SK-N-SH (cell line): ENCODE measurements at regions not wholly inside any gene's neighbourhood (a gene's known extent, or its start where the extent isn't known, plus 50 kb on each side); places are given as distances from the start of the nearest gene placed in this dataset.

Experiments
- CTCF ChIA-PET: fragments of 300-600, 350-600 bp; formaldehyde crosslinking; extraction: SDS; loops from one replicate; lab custom pipeline; 2021; lab: Yijun Ruan, JAX
- POLR2A ChIA-PET: fragments of 350-600 bp; sonication (Branson Sonifier 250); formaldehyde crosslinking; extraction: SDS; loops from one replicate; lab custom pipeline; 2020; ENCODE audit warnings: antibody characterized with exemption, inconsistent platforms; lab: Yijun Ruan, JAX
- DNase-seq: peaks from one replicate; pipeline ENCODE4 v3.0.0; 2012
- H2AFZ ChIP-seq: fragments of 200-600 bp; sonication (generic); 2 replicates; pipeline ENCODE4 v1.8.1; 2016; ENCODE audit warnings: antibody characterized with exemption, mild to moderate bottlenecking, low read depth
- H3F3A ChIP-seq: fragments of 200-600 bp; sonication (generic); replicated peaks from 2 replicates; pipeline ENCODE3; 2016; ENCODE audit warnings: antibody characterized with exemption, mild to moderate bottlenecking; ENCODE audit not compliant: insufficient read depth
- H3K27ac ChIP-seq, 2 experiments: fragments of 200-500 bp in 1 of 2; fragments of 200-600 bp in 1 of 2; sonication (Bioruptor generic) in 1 of 2; sonication (generic), shearing (Covaris generic) in 1 of 2; 2 replicates each; pipeline versions ENCODE4 v1.5.1 to v1.6.1; 2014 to 2016; ENCODE audit warnings: low read depth in 2 of 2, inconsistent platforms in 1 of 2, low read length in 1 of 2, mild to moderate bottlenecking in 1 of 2, mixed read lengths in 1 of 2
- H3K27me3 ChIP-seq: fragments of 200-600 bp; sonication (generic), shearing (Covaris generic); 2 replicates; pipeline ENCODE4 v1.6.1; 2016; ENCODE audit warnings: mixed run types; ENCODE audit not compliant: insufficient read depth
- H3K36me3 ChIP-seq, 2 experiments: fragments of 200-500 bp in 1 of 2; fragments of 200-600 bp in 1 of 2; sonication (Bioruptor generic) in 1 of 2; sonication (generic) in 1 of 2; replicated peaks in 1 of 2; 2 replicates each; pipeline versions ENCODE3 to v1.5.1; 2014 to 2016; ENCODE audit warnings: low read length in 1 of 2, mild to moderate bottlenecking in 1 of 2; ENCODE audit not compliant: insufficient read depth in 2 of 2, control insufficient read depth in 1 of 2
- H3K4me1 ChIP-seq, 2 experiments: fragments of 200-500 bp in 1 of 2; fragments of 200-600 bp in 1 of 2; sonication (Bioruptor generic) in 1 of 2; sonication (generic), shearing (Covaris generic) in 1 of 2; 2 replicates each; pipeline versions ENCODE4 v1.5.1 to v1.6.1; 2014 to 2016; ENCODE audit warnings: low read depth in 1 of 2, low read length in 1 of 2, mixed run types in 1 of 2; ENCODE audit not compliant: insufficient read depth in 2 of 2, control insufficient read depth in 1 of 2
- H3K4me2 ChIP-seq: fragments of 200-600 bp; sonication (generic), shearing (Covaris generic); 2 replicates; pipeline ENCODE4 v1.6.1; 2017; ENCODE audit warnings: mixed run types
- H3K4me3 ChIP-seq, 2 experiments: fragments of 200-500 bp in 1 of 2; fragments of 200-600 bp in 1 of 2; sonication (Bioruptor generic) in 1 of 2; sonication (generic), shearing (Covaris generic) in 1 of 2; 2 replicates each; pipeline versions ENCODE4 v1.5.1 to v1.8.1; 2014 to 2016; ENCODE audit warnings: low read depth in 2 of 2, inconsistent platforms in 1 of 2, low read length in 1 of 2, mild to moderate bottlenecking in 1 of 2, mixed read lengths in 1 of 2, moderate library complexity in 1 of 2
- H3K79me2 ChIP-seq: fragments of 200-600 bp; sonication (generic); 2 replicates; pipeline ENCODE4 v1.8.1; 2017; ENCODE audit warnings: mild to moderate bottlenecking; ENCODE audit not compliant: insufficient read depth
- H3K9ac ChIP-seq: fragments of 200-600 bp; sonication (generic); 2 replicates; pipeline ENCODE4 v1.6.1; 2017; ENCODE audit warnings: mixed run types
- H3K9me2 ChIP-seq: fragments of 200-600 bp; sonication (generic); 2 replicates; pipeline ENCODE4 v1.6.1; 2017; ENCODE audit warnings: mixed run types
- H3K9me3 ChIP-seq: fragments of 200-600 bp; sonication (generic); 2 replicates; pipeline ENCODE4 v1.6.1; 2017; ENCODE audit warnings: mixed run types, mild to moderate bottlenecking, moderate library complexity
- H4K20me1 ChIP-seq: fragments of 200-600 bp; sonication (generic); 2 replicates; pipeline ENCODE4 v1.6.1; 2017; ENCODE audit warnings: mild to moderate bottlenecking, mixed run types; ENCODE audit not compliant: insufficient read depth
- ELF1 ChIP-seq: IDR thresholded peaks from 2 replicates; pipeline ENCODE4 v1.4.0; 2012
- EP300 ChIP-seq, 2 experiments: IDR thresholded peaks; 2 replicates each; pipeline versions ENCODE4 v1.4.0 to v1.6.1; 2012; ENCODE audit warnings: borderline replicate concordance in 1 of 2, low read depth in 1 of 2, low read length in 1 of 2
- EZH2phosphoT487 ChIP-seq: fragments of 200-600 bp; sonication (generic); IDR thresholded peaks from 2 replicates; pipeline ENCODE4 v1.6.1; 2017; ENCODE audit warnings: low read depth, mixed run types, mild to moderate bottlenecking, antibody characterized with exemption, moderate library complexity, borderline replicate concordance
- FOXJ3 ChIP-seq: sonication (generic); formaldehyde crosslinking; IDR thresholded peaks from 2 replicates; pipeline ENCODE4 v1.5.1; 2020; ENCODE audit warnings: mild to moderate bottlenecking, missing genetic modification reagents
- FOXM1 ChIP-seq: IDR thresholded peaks from 2 replicates; pipeline ENCODE4 v1.4.0; 2012; ENCODE audit warnings: low read depth, mild to moderate bottlenecking
- GABPA ChIP-seq: IDR thresholded peaks from 2 replicates; pipeline ENCODE4 v1.4.0; 2012; ENCODE audit warnings: low read depth, mild to moderate bottlenecking
- GATA2 ChIP-seq: sonication (generic); formaldehyde crosslinking; IDR thresholded peaks from 2 replicates; pipeline ENCODE4 v1.5.0; 2020; ENCODE audit warnings: mild to moderate bottlenecking, missing genetic modification reagents
- IRF3 ChIP-seq: fragments of 150-350 bp; IDR thresholded peaks from 2 replicates; pipeline ENCODE4 v1.6.1; 2016; ENCODE audit warnings: mild to moderate bottlenecking, low read depth, low read length
- MXI1 ChIP-seq: IDR thresholded peaks from 2 replicates; pipeline ENCODE4 v1.6.1; 2012; ENCODE audit warnings: mild to moderate bottlenecking, low read depth, low read length, improper control_type of control experiment
- NFIC ChIP-seq: IDR thresholded peaks from 2 replicates; pipeline ENCODE4 v1.4.0; 2012; ENCODE audit warnings: borderline replicate concordance
- POLR2AphosphoS5 ChIP-seq: IDR thresholded peaks from 2 replicates; pipeline ENCODE4 v1.6.1; 2012; ENCODE audit warnings: low read depth, low read length
- RAD21 ChIP-seq: IDR thresholded peaks from 2 replicates; pipeline ENCODE4 v1.6.1; 2012; ENCODE audit warnings: mild to moderate bottlenecking, low read length
- RFX5 ChIP-seq: IDR thresholded peaks from 2 replicates; pipeline ENCODE4 v1.6.1; 2012; ENCODE audit warnings: mild to moderate bottlenecking, improper control_type of control experiment, low read length
- RXRA ChIP-seq: IDR thresholded peaks from 2 replicates; pipeline ENCODE4 v1.4.0; 2012; ENCODE audit warnings: low read depth, mild to moderate bottlenecking, borderline replicate concordance
- SMC3 ChIP-seq: IDR thresholded peaks from 2 replicates; pipeline ENCODE4 v1.6.1; 2012; ENCODE audit warnings: low read depth, low read length, improper control_type of control experiment
- TAF1 ChIP-seq: IDR thresholded peaks from 2 replicates; pipeline ENCODE4 v1.6.1; 2012; ENCODE audit warnings: low read depth, mild to moderate bottlenecking, low read length, moderate library complexity, borderline replicate concordance
- TCF12 ChIP-seq: IDR thresholded peaks from 2 replicates; pipeline ENCODE4 v1.4.0; 2012
- TEAD4 ChIP-seq: IDR thresholded peaks from 2 replicates; pipeline ENCODE4 v1.4.0; 2012; ENCODE audit warnings: mild to moderate bottlenecking, borderline replicate concordance; ENCODE audit not compliant: insufficient read depth
- WGBS: methylation state at CpG from one replicate; pipeline ENCODE4 v1.1.6; 2017; ENCODE audit warnings: low lambda C conversion rate; 5-methylcytosine and 5-hydroxymethylcytosine counted together
- TF ChIP-seq, protein P1 (sequence below): fragments of 150-350 bp; IDR thresholded peaks from 2 replicates; pipeline ENCODE4 v1.6.1; 2017; ENCODE audit warnings: antibody characterized with exemption, low read length, low read depth, borderline replicate concordance
- TF ChIP-seq, protein P2 (sequence below): IDR thresholded peaks from 2 replicates; pipeline ENCODE4; 2012

GRCh38 chr5:40089269-40089668, 590.4 kb upstream of the PTGER4 start:
- Histone ChIP-seq H3K4me3 (no peak overlapping the region), H3K4me1 (no peaks in the 10 kb centered on the region), H4K20me1 (no peaks in the 10 kb centered on the region), H3F3A (no peaks in the 10 kb centered on the region), H3K36me3 (no peaks in the 10 kb centered on the region), H3K79me2 (no peaks in the 10 kb centered on the region), H3K9me3 (no peaks in the 10 kb centered on the region; the same call in 1 of the 2 replicates), H2AFZ (no peak overlapping the region), H3K9ac (no peak overlapping the region), H3K27ac (no peak overlapping the region), H3K4me2 (no peak overlapping the region), H3K9me2 (no peaks in the 10 kb centered on the region), H3K27me3 (no peaks in the 10 kb centered on the region)
- TF ChIP-seq TEAD4 (no peak), MXI1 (no peak), FOXJ3 (CRISPR knock-in tag) (no peak), IRF3 (no peak), NFIC (no peak), EP300 (IDR thresholded peaks at IDR 0.05; ENCODE audit: borderline replicate concordance in 1 of 2, low read depth in 1 of 2, low read length in 1 of 2) (no peak), RXRA (no peak), ELF1 (no peak), FOXM1 (no peak), TCF12 (no peak), RFX5 (no peak), EZH2phosphoT487 (no peak), SMC3 (no peak)
- TF ChIP-seq, protein P1, sequence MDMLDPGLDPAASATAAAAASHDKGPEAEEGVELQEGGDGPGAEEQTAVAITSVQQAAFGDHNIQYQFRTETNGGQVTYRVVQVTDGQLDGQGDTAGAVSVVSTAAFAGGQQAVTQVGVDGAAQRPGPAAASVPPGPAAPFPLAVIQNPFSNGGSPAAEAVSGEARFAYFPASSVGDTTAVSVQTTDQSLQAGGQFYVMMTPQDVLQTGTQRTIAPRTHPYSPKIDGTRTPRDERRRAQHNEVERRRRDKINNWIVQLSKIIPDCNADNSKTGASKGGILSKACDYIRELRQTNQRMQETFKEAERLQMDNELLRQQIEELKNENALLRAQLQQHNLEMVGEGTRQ = no peak
- TF ChIP-seq, protein P2, sequence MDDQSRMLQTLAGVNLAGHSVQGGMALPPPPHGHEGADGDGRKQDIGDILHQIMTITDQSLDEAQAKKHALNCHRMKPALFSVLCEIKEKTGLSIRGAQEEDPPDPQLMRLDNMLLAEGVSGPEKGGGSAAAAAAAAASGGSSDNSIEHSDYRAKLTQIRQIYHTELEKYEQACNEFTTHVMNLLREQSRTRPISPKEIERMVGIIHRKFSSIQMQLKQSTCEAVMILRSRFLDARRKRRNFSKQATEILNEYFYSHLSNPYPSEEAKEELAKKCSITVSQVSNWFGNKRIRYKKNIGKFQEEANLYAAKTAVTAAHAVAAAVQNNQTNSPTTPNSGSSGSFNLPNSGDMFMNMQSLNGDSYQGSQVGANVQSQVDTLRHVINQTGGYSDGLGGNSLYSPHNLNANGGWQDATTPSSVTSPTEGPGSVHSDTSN = no peak
- ChIA-PET POLR2A (no interaction called here), CTCF (no interaction called here)
- no peak for DNase-seq

GRCh38 chr5:40084614-40085013, 595.1 kb upstream of the PTGER4 start:
- no peaks in the 10 kb centered on the region for H3K4me1 ChIP-seq
- TF ChIP-seq POLR2AphosphoS5 = no peak
- no peak for TF ChIP-seq SMC3
- TF ChIP-seq GABPA = no peak
- TF ChIP-seq, protein P1 = no peak
- no peak for TF ChIP-seq FOXM1
- no peak for TF ChIP-seq TAF1
- TF ChIP-seq, protein P2 = no peak
- TF ChIP-seq MXI1 = no peak
- TF ChIP-seq IRF3 = no peak
- TF ChIP-seq RAD21 = no peak
- TF ChIP-seq GATA2 (CRISPR knock-in tag) = no peak
- TF ChIP-seq, all 33 proteins: peak for 0
- no peaks in the 10 kb centered on the region for H3K36me3 ChIP-seq
- H3K9ac ChIP-seq = no peak overlapping the region
- H4K20me1 ChIP-seq = no peaks in the 10 kb centered on the region
- H3K4me3 ChIP-seq = no peak overlapping the region
- DNase-seq = no peak
- H3K9me3 ChIP-seq = no peaks in the 10 kb centered on the region
- no peak overlapping the region for H3K4me2 ChIP-seq
- H3K79me2 ChIP-seq = no peaks in the 10 kb centered on the region
- no peak overlapping the region for H2AFZ ChIP-seq
- ChIA-PET POLR2A (no interaction called here), CTCF (no interaction called here)
- H3F3A ChIP-seq = no peaks in the 10 kb centered on the region
- 26% methylated on average over 1 of the region's 1 CpG for WGBS
- H3K9me2 ChIP-seq = no peaks in the 10 kb centered on the region
- H3K27me3 ChIP-seq = no peaks in the 10 kb centered on the region
- no peak overlapping the region for H3K27ac ChIP-seq
